ENCODE measurements at regions not wholly inside any gene's neighbourhood (a gene's known extent, or its start where the extent isn't known, plus 50 kb on each side); places are given as distances from the start of the nearest gene placed in this dataset.

- no peak for DNase-seq (ENCODE audit: low read depth)
- no peak overlapping the region for H3K4me3 ChIP-seq (ENCODE audit: low read length)
- TF ChIP-seq, protein P1, sequence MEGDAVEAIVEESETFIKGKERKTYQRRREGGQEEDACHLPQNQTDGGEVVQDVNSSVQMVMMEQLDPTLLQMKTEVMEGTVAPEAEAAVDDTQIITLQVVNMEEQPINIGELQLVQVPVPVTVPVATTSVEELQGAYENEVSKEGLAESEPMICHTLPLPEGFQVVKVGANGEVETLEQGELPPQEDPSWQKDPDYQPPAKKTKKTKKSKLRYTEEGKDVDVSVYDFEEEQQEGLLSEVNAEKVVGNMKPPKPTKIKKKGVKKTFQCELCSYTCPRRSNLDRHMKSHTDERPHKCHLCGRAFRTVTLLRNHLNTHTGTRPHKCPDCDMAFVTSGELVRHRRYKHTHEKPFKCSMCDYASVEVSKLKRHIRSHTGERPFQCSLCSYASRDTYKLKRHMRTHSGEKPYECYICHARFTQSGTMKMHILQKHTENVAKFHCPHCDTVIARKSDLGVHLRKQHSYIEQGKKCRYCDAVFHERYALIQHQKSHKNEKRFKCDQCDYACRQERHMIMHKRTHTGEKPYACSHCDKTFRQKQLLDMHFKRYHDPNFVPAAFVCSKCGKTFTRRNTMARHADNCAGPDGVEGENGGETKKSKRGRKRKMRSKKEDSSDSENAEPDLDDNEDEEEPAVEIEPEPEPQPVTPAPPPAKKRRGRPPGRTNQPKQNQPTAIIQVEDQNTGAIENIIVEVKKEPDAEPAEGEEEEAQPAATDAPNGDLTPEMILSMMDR (IDR thresholded peaks at IDR 0.05; ENCODE audit: insufficient read depth, low read depth, low read length, missing control alignments), result no peak
Observed at GRCh38 chr3:103006526-103007183, 571.8 kb downstream of the ZPLD1 start.

- DNase-seq (ENCODE audit: low read depth), result no peak
- no peak overlapping the region for H3K4me3 ChIP-seq (ENCODE audit: low read length)
- TF ChIP-seq, protein P1 (IDR thresholded peaks at IDR 0.05; ENCODE audit: insufficient read depth, low read depth, low read length, missing control alignments), result no peak
Observed at GRCh38 chr3:103009609-103010008, 574.8 kb downstream of the ZPLD1 start.

DNA sequence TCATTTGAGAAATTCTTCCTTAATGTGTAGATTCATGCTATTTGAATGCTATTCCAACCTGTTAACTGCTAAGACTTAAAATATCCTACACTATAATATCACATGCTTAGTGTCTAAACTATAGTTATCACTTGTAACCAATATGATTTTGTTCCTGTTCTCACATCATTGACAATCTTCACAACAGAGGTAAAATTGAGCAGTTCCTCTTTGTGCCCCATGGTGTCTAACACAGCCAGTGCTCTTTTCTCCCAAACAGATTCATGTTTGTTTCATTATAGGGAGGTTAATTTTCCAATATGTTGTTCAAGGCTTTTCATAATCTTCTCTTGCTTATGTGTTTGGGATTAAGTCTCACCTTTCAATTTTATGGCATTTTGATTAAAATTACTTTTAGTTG is 591.1 kb downstream of the ZPLD1 start:
- no peak overlapping the region for H3K4me3 ChIP-seq (ENCODE audit: low read length)
- TF ChIP-seq, protein P1 (IDR thresholded peaks at IDR 0.05; ENCODE audit: insufficient read depth, low read depth, low read length, missing control alignments), result no peak
- DNase-seq (ENCODE audit: low read depth), result no peak

DNA sequence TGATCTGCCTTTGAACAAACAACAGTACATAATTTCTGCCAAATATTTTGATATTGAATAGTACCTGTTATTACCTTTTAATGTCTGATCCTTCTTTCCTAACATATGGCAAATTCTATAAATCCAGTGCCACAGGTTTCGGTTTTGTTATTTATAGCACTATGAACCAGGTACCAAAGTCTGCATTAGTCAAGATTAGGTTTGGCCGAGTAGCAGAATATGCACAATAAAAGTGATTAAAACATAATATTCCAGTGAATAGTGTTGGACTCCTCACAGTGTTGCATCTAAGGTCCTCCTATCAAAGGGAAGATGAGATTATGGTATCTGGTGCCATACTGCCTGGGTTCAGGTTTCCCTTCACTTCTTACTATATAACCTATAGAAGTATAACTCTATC is 599.0 kb downstream of the ZPLD1 start:
- no peak for DNase-seq (ENCODE audit: low read depth)
- H3K4me3 ChIP-seq (ENCODE audit: low read length), result no peak overlapping the region
- TF ChIP-seq, protein P1 (IDR thresholded peaks at IDR 0.05; ENCODE audit: insufficient read depth, low read depth, low read length, missing control alignments), result no peak

GRCh38 chr3:103047640-103048039 is 612.8 kb downstream of the ZPLD1 start:
- H3K4me3 ChIP-seq (ENCODE audit: low read length), result no peak overlapping the region
- TF ChIP-seq, protein P1 (IDR thresholded peaks at IDR 0.05; ENCODE audit: insufficient read depth, low read depth, low read length, missing control alignments), result no peak
- DNase-seq (ENCODE audit: low read depth), result peak; percentile 1

- DNase-seq (ENCODE audit: low read depth), result no peak
- no peak overlapping the region for H3K4me3 ChIP-seq (ENCODE audit: low read length)
- TF ChIP-seq, protein P1 (IDR thresholded peaks at IDR 0.05; ENCODE audit: insufficient read depth, low read depth, low read length, missing control alignments), result no peak
Observed at GRCh38 chr3:103048068-103048722, 613.4 kb downstream of the ZPLD1 start.
